HepG2 (cell line): ENCODE measurements at regions not wholly inside any gene's neighbourhood (a gene's known extent, or its start where the extent isn't known, plus 50 kb on each side); places are given as distances from the start of the nearest gene placed in this dataset.
"Not testable (repeated sequence)": the region's sequence is repeated elsewhere in the genome, so short reads cannot be mapped to it uniquely, and the experiment has no call there.

Experiments used
- CCAR2 ChIP-seq: fragments of 200-400 bp; formaldehyde crosslinking; optimal IDR thresholded peaks from 2 replicates; pipeline ENCODE3; 2018; ENCODE audit warnings: low read depth, mild to moderate bottlenecking, low read length, moderate library complexity
- FOXJ3 ChIP-seq: sonication (generic); formaldehyde crosslinking; IDR thresholded peaks from 2 replicates; pipeline ENCODE4 v1.4.0; 2020; ENCODE audit warnings: missing genetic modification reagents, mild to moderate bottlenecking, borderline replicate concordance
- GABPA ChIP-seq, 2 experiments: IDR thresholded peaks; 2 replicates each; pipeline ENCODE4 v1.6.1; 2011 to 2016; ENCODE audit warnings: low read depth in 2 of 2, low read length in 1 of 2, missing biosample characterization in 1 of 2, missing genetic modification characterization in 1 of 2
- GTF2F1 ChIP-seq: fragments of 150-350 bp; IDR thresholded peaks from 2 replicates; pipeline ENCODE4 v1.6.1; 2014; ENCODE audit warnings: low read length
- POLR2A ChIP-seq, 2 experiments: IDR thresholded peaks; 2 replicates each; pipeline ENCODE4 v1.6.1; 2011; ENCODE audit warnings: low read depth in 2 of 2, low read length in 2 of 2, mild to moderate bottlenecking in 1 of 2, moderate library complexity in 1 of 2; ENCODE audit not compliant: insufficient read depth in 1 of 2
- POLR2AphosphoS5 ChIP-seq: IDR thresholded peaks from 2 replicates; pipeline ENCODE4 v1.6.1; 2012; ENCODE audit warnings: low read depth, low read length
- SNAI1 ChIP-seq: sonication (generic); formaldehyde crosslinking; IDR thresholded peaks from 2 replicates; pipeline ENCODE4 v1.5.0; 2020; ENCODE audit warnings: mild to moderate bottlenecking, missing genetic modification reagents, borderline replicate concordance
- SUZ12 ChIP-seq: fragments of 150-350 bp; IDR thresholded peaks from 2 replicates; pipeline ENCODE4 v1.6.1; 2014; ENCODE audit warnings: low read depth, low read length
- ZNF670 ChIP-seq: sonication (generic); formaldehyde crosslinking; IDR thresholded peaks from 2 replicates; pipeline ENCODE4 v1.8.0; 2022; ENCODE audit warnings: mild to moderate bottlenecking, missing genetic modification reagents, borderline replicate concordance
- ZNF780A ChIP-seq: sonication (generic); formaldehyde crosslinking; IDR thresholded peaks from 2 replicates; pipeline ENCODE4 v1.8.0; 2022; ENCODE audit warnings: mild to moderate bottlenecking, missing genetic modification reagents, moderate library complexity
- TF ChIP-seq, protein P1 (sequence below): sonication (generic); formaldehyde crosslinking; IDR thresholded peaks from 2 replicates; pipeline ENCODE4 v1.5.0; 2020; ENCODE audit warnings: mild to moderate bottlenecking, missing genetic modification reagents, moderate library complexity

DNA sequence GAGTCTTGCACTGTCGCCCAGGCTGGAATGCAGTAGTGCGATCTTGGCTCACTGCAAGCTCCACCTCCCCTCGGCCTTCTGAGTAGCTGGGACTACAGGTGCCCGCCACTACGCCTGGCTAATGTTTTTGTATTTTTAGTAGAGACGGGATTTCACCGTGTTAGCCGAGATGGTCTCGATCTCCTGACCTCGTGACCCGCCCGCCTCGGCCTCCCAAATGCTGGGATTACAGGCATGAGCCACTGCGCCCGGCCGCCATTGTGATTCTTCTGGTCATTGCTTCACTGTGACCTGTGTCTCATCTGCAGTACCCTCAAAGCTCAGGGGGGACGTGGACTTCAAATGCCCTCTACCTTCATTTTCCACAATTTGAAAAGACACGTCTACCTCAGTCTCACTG lies 481.9 kb downstream of the TRHDE start:
- not testable (repeated sequence) for TF ChIP-seq SNAI1 (CRISPR knock-in tag); ZNF670 (CRISPR knock-in tag); POLR2AphosphoS5; GTF2F1; ZNF780A (CRISPR knock-in tag); POLR2A (IDR thresholded peaks at IDR 0.05; ENCODE audit: insufficient read depth in 1 of 2, low read depth in 2 of 2, low read length in 2 of 2); FOXJ3 (CRISPR knock-in tag); SUZ12; CCAR2; GABPA (IDR thresholded peaks at IDR 0.05; ENCODE audit: low read depth, low read length); GABPA (CRISPR knock-in tag; IDR thresholded peaks at IDR 0.05; ENCODE audit: low read depth)
- TF ChIP-seq, protein P1, sequence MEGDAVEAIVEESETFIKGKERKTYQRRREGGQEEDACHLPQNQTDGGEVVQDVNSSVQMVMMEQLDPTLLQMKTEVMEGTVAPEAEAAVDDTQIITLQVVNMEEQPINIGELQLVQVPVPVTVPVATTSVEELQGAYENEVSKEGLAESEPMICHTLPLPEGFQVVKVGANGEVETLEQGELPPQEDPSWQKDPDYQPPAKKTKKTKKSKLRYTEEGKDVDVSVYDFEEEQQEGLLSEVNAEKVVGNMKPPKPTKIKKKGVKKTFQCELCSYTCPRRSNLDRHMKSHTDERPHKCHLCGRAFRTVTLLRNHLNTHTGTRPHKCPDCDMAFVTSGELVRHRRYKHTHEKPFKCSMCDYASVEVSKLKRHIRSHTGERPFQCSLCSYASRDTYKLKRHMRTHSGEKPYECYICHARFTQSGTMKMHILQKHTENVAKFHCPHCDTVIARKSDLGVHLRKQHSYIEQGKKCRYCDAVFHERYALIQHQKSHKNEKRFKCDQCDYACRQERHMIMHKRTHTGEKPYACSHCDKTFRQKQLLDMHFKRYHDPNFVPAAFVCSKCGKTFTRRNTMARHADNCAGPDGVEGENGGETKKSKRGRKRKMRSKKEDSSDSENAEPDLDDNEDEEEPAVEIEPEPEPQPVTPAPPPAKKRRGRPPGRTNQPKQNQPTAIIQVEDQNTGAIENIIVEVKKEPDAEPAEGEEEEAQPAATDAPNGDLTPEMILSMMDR = not testable (repeated sequence)
